ENCODE measurements at regions not wholly inside any gene's neighbourhood (a gene's known extent, or its start where the extent isn't known, plus 50 kb on each side); places are given as distances from the start of the nearest gene placed in this dataset.

GRCh38 chr11:43116071-43116470 is 195.7 kb upstream of the API5 start:
- TF ChIP-seq, protein P1, sequence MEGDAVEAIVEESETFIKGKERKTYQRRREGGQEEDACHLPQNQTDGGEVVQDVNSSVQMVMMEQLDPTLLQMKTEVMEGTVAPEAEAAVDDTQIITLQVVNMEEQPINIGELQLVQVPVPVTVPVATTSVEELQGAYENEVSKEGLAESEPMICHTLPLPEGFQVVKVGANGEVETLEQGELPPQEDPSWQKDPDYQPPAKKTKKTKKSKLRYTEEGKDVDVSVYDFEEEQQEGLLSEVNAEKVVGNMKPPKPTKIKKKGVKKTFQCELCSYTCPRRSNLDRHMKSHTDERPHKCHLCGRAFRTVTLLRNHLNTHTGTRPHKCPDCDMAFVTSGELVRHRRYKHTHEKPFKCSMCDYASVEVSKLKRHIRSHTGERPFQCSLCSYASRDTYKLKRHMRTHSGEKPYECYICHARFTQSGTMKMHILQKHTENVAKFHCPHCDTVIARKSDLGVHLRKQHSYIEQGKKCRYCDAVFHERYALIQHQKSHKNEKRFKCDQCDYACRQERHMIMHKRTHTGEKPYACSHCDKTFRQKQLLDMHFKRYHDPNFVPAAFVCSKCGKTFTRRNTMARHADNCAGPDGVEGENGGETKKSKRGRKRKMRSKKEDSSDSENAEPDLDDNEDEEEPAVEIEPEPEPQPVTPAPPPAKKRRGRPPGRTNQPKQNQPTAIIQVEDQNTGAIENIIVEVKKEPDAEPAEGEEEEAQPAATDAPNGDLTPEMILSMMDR (IDR thresholded peaks at IDR 0.05): no peak
- TF ChIP-seq POLR2AphosphoS5 (IDR thresholded peaks at IDR 0.05): no peak
